LNCAP (cell line): ENCODE measurements at regions not wholly inside any gene's neighbourhood (a gene's known extent, or its start where the extent isn't known, plus 50 kb on each side); places are given as distances from the start of the nearest gene placed in this dataset.

Experiments used
- TF ChIP-seq, protein P1 (sequence below): fragments of 450-650 bp; IDR thresholded peaks from 2 replicates; pipeline ENCODE4 v1.5.1; 2017; ENCODE audit warnings: mild to moderate bottlenecking

DNA sequence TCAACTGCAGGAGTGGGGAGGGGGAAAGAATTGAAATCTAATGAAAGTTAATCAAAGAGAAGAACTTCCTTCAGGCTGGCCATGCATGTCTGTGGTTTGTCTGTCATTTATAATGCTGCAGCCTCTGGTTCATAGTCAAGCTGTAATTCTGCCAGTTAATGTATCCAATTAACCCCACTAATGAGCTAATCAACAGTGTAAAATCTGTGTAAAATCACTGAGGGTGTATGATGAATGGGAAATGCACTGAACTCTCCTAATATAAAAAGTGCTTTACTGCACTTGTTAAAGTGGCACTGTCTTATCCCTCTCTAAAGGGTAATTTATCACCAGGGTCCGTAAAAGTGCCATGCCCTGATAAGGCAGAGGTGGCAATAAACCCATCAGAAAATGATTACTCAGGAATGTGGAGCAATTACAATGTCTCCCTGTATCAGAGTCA lies 798.1 kb downstream of the PDHA2 start:
- TF ChIP-seq, protein P1, sequence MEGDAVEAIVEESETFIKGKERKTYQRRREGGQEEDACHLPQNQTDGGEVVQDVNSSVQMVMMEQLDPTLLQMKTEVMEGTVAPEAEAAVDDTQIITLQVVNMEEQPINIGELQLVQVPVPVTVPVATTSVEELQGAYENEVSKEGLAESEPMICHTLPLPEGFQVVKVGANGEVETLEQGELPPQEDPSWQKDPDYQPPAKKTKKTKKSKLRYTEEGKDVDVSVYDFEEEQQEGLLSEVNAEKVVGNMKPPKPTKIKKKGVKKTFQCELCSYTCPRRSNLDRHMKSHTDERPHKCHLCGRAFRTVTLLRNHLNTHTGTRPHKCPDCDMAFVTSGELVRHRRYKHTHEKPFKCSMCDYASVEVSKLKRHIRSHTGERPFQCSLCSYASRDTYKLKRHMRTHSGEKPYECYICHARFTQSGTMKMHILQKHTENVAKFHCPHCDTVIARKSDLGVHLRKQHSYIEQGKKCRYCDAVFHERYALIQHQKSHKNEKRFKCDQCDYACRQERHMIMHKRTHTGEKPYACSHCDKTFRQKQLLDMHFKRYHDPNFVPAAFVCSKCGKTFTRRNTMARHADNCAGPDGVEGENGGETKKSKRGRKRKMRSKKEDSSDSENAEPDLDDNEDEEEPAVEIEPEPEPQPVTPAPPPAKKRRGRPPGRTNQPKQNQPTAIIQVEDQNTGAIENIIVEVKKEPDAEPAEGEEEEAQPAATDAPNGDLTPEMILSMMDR = no peak

DNA sequence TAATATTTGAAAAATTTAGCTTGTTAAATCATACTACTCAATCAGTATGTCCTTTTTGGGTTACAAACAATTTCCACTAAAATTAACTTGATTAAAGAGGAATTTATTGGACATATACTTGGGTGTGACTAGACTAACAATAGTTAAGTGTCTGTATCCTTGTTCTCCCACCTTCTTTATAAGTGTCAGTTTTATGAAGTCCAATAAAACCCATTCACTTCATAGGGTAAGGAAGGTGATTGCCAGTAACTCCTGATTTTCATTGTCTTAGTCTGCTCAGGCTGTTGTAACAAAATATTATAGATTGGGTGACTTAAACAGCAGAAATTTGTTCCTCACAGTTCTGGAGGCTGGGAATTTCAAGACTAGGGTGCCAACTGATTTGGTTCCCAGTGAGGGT lies 800.0 kb downstream of the PDHA2 start:
- TF ChIP-seq, protein P1 = no peak

DNA sequence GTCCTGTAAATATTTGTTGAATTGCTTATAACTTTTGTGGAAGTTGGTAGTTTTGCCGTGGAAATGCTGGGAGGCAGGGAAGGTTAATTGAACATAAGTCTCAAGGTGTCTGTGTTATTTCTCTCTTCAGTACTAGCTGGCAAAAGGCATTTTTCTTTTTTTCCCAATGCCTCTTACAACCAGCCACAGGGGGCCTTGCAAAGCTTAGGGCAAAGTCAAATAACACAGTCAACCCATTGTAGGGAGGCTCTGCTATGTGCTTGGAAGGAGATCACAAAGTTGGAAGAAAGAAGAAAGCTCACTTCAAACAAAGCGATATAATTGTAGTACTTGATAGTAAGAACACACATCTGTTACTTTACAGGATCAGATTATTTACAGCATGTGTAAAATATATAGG lies 802.6 kb downstream of the PDHA2 start:
- TF ChIP-seq, protein P1 = no peak

DNA sequence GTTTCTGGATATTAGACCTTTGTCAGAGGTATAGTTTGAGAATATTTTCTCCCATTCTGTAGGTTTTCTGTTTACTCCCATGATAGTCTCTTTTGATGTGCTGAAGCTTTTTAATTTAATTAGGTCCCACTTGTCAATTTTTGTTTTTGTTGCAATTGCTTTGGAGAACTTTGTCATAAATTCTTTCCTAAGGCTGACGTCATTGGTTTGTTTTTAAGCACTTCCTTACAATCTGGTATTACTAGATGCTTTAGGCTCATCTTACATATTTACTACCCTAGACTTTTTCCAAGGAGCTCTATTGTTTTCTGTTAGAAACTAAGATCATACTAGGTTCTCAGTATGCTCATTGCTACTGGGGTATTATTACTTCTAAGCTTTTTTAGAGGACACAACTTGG lies 806.3 kb downstream of the PDHA2 start:
- TF ChIP-seq, protein P1 = no peak

DNA sequence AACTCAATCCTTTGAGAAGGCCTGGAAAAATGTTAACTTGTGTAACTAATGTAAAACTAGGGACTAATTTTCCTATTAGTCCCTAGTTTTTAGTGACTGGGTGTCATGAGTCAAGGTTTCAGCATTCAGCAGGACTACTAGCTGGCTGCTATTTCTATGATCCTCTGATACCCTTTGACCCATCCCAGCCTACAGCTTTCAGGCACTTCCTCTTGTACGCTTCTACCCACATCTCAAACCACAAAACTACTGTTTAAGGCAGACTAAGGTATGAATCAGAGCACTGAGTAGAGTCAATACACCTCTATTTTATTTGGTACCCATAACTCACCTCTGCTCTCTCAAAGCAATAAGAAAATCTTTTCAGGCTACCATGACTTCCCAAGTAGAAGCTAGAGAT lies 809.6 kb downstream of the PDHA2 start:
- TF ChIP-seq, protein P1 = no peak

DNA sequence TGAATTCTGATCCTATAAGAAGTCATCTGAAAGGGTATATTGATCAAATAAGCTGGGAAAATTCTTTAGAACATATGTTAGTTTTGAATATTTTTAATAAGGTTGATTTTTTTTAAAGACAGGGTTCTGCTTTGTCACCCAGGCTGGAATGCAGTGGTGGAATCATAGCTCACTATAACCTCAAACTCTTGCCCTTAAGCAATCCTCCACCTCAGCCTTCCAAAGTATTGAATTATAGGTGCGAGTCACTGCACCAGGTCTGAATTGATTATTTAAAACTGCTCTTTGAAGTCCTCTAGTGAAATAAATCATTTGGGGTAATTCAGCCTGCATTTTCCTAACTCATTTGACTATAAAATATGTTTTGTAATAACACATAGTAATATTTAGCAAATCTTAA lies 812.3 kb downstream of the PDHA2 start:
- TF ChIP-seq, protein P1 = no peak

DNA sequence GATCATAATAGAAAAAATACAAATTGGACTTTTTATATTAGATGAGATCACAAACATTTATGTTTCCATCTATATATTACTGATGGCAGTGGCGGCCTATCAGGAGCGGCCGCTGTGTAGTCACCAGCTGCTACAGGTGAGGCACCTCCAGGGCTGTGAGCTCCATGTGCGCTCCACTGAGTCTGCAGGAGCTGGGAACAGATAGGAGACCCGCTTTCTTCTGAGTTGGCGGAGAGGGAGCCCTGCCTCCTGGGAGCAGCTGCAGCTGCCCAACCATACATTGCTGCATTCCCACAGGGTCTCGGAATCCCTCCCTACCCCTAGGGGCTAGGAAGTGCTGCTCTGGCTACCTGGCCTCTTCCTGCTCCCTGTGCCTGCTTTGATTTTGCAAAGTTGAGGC lies 812.9 kb downstream of the PDHA2 start:
- TF ChIP-seq, protein P1 = no peak

DNA sequence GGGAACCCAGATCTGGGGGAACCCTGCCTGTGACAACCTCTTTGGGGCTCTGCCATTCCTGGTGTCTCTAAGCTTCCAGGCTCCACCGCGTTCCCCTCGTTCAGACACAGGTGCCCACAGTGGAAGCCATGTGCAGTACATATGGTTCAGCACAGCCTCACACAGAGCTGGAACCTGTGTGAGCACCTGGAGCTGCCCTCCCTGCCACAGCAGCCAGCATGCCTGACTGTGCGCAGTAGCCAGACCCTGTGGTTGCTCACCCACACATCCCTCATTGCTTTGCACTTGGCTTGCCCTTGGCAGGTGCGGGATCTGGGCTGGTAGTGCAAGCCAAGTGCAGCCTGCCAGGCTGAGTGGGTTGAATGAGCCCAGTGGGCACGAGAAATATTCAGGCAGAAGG lies 814.2 kb downstream of the PDHA2 start:
- TF ChIP-seq, protein P1 = no peak
